Neutrophil (primary cell): ENCODE measurements at regions not wholly inside any gene's neighbourhood (a gene's known extent, or its start where the extent isn't known, plus 50 kb on each side); places are given as distances from the start of the nearest gene placed in this dataset.
"Not testable (repeated sequence)": the region's sequence is repeated elsewhere in the genome, so short reads cannot be mapped to it uniquely, and the experiment has no call there.

Experiments
- H3K27ac ChIP-seq: fragments of 200-600 bp; sonication (generic); 2 replicates; pipeline ENCODE4 v1.5.1; 2016; ENCODE audit warnings: mild to moderate bottlenecking, moderate library complexity
- H3K27me3 ChIP-seq: fragments of 200-600 bp; sonication (generic); 2 replicates; pipeline ENCODE4 v1.6.0; 2016; ENCODE audit warnings: mild to moderate bottlenecking
- H3K36me3 ChIP-seq: fragments of 200-600 bp; sonication (generic); 2 replicates; pipeline ENCODE4 v1.5.1; 2017
- H3K4me1 ChIP-seq, 2 experiments: fragments of 200-600 bp in 1 of 2; sonication (generic) in 1 of 2; 1 replicate in 1 of 2; 2 replicates in 1 of 2; pipeline versions ENCODE4 v1.5.1 to v1.6.1; 2013 to 2016; ENCODE audit warnings: low read depth in 1 of 2, low read length in 1 of 2, mild to moderate bottlenecking in 1 of 2, moderate library complexity in 1 of 2; ENCODE audit not compliant: control insufficient read depth in 1 of 2, insufficient read depth in 1 of 2
- H3K4me3 ChIP-seq, 2 experiments: fragments of 200-600 bp in 1 of 2; sonication (generic) in 1 of 2; 1 replicate in 1 of 2; 2 replicates in 1 of 2; pipeline ENCODE4 v1.5.1; 2013 to 2016; ENCODE audit warnings: low read depth in 1 of 2, low read length in 1 of 2, mild to moderate bottlenecking in 1 of 2, moderate library complexity in 1 of 2
- H3K9me3 ChIP-seq: fragments of 200-600 bp; sonication (generic); 2 replicates; pipeline ENCODE4 v1.5.1; 2016
- CTCF ChIP-seq: fragments of 200-600 bp; sonication (generic); IDR thresholded peaks from 2 replicates; pipeline ENCODE4 v1.5.1; 2016; ENCODE audit warnings: antibody characterized with exemption

- no peaks in the 10 kb centered on the region for H3K9me3 ChIP-seq
- no peaks in the 10 kb centered on the region for H3K4me1 ChIP-seq
- no peak overlapping the region for H3K27ac ChIP-seq
- H3K27me3 ChIP-seq: no peaks in the 10 kb centered on the region
- no peak for TF ChIP-seq CTCF
- no peaks in the 10 kb centered on the region for H3K36me3 ChIP-seq
- no peak overlapping the region for H3K4me3 ChIP-seq
Measured at GRCh38 chr13:94798738-94799137, 86.4 kb upstream of the SOX21 start.

DNA sequence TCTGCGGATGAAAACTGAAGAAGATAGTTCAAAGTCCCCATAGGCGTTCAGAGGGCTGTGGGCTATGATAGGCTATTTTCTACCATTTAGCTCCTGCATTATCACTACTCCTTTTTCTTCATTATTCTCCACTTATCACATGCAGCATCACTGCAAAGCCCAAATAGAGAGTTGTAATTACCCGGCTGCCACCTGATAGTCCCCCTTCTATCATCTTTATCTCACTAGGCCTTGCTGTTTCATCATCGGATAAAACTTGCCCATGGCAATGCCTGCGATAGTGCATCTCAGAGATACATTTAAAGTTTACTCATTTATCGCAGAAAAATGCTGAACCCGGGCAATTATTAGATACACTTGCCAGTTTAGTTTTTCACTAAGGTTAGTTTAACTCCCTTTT is 82.9 kb upstream of the SOX21 start:
- no peak for TF ChIP-seq CTCF
- H3K9me3 ChIP-seq: no peaks in the 10 kb centered on the region
- H3K27ac ChIP-seq: no peak overlapping the region
- no peaks in the 10 kb centered on the region for H3K4me1 ChIP-seq
- no peaks in the 10 kb centered on the region for H3K27me3 ChIP-seq
- no peaks in the 10 kb centered on the region for H3K36me3 ChIP-seq
- no peak overlapping the region for H3K4me3 ChIP-seq

- H3K4me3 ChIP-seq, H3K36me3 ChIP-seq, H3K27me3 ChIP-seq, H3K27ac ChIP-seq, H3K4me1 ChIP-seq, H3K9me3 ChIP-seq: not testable (repeated sequence)
Measured at GRCh38 chr13:94786246-94786645, 73.9 kb upstream of the SOX21 start.

DNA sequence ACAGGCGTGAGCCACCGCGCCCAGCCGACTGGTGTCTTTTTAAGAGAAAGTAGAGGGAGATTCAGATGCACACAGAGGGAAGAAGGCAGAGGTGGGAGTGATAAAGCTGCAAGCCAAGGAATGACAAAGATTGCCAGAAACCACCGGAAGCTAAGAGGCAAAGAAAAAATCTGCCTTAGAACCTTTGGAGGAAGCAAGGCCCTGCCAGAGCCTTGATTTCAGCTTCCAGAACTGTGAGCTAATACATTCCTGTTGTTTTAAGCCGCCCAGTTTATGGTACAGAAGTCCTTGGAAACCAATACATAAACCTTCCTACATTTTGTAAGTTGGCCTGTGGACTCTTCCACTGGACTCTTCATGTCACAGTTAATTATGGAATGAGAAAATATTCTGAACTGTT is 71.7 kb upstream of the SOX21 start:
- no peaks in the 10 kb centered on the region for H3K36me3 ChIP-seq
- H3K4me1 ChIP-seq: no peaks in the 10 kb centered on the region
- H3K9me3 ChIP-seq: no peaks in the 10 kb centered on the region
- no peaks in the 10 kb centered on the region for H3K27me3 ChIP-seq
- no peak overlapping the region for H3K4me3 ChIP-seq
- H3K27ac ChIP-seq: no peak overlapping the region
- no peak for TF ChIP-seq CTCF

GRCh38 chr13:94783489-94783888 is 71.1 kb upstream of the SOX21 start:
- Histone ChIP-seq H3K27me3 (no peaks in the 10 kb centered on the region), H3K9me3 (no peaks in the 10 kb centered on the region), H3K36me3 (no peaks in the 10 kb centered on the region), H3K4me3 (no peak overlapping the region), H3K4me1 (no peaks in the 10 kb centered on the region), H3K27ac (no peak overlapping the region)
- TF ChIP-seq CTCF: no peak

GRCh38 chr13:94780421-94780820 is 68.1 kb upstream of the SOX21 start:
- no peaks in the 10 kb centered on the region for H3K36me3 ChIP-seq
- H3K9me3 ChIP-seq: no peaks in the 10 kb centered on the region
- H3K27ac ChIP-seq: no peak overlapping the region
- no peak for TF ChIP-seq CTCF
- no peaks in the 10 kb centered on the region for H3K27me3 ChIP-seq
- no peak overlapping the region for H3K4me3 ChIP-seq
- no peaks in the 10 kb centered on the region for H3K4me1 ChIP-seq
